CD4-positive, alpha-beta T cell treated with Interferon gamma for 1 hour (primary cell): ENCODE measurements at regions not wholly inside any gene's neighbourhood (a gene's known extent, or its start where the extent isn't known, plus 50 kb on each side); places are given as distances from the start of the nearest gene placed in this dataset.
"Not testable (repeated sequence)": the region's sequence is repeated elsewhere in the genome, so short reads cannot be mapped to it uniquely, and the experiment has no call there.

Experiments
- DNase-seq: peaks from one replicate; pipeline ENCODE4 v3.0.0-alpha.2; 2020

GRCh38 chr10:84007482-84007881 is 131.8 kb upstream of the GHITM start:
- DNase-seq, result no peak

GRCh38 chr10:84008878-84009277 is 130.4 kb upstream of the GHITM start:
- no peak for DNase-seq

GRCh38 chr10:84012431-84012830 is 126.9 kb upstream of the GHITM start:
- DNase-seq, result no peak

- no peak for DNase-seq
Measured at GRCh38 chr10:84012831-84013458, 126.4 kb upstream of the GHITM start.

GRCh38 chr10:84015877-84016595 is 123.3 kb upstream of the GHITM start:
- DNase-seq, result no peak

GRCh38 chr10:84018826-84019225 is 120.5 kb upstream of the GHITM start:
- DNase-seq, result no peak

GRCh38 chr10:84019854-84020458 is 119.4 kb upstream of the GHITM start:
- DNase-seq, result not testable (repeated sequence)

- DNase-seq, result no peak
Measured at GRCh38 chr10:84026821-84027257, 112.5 kb upstream of the GHITM start.

- no peak for DNase-seq
Measured at GRCh38 chr10:84029840-84030239, 109.5 kb upstream of the GHITM start.

GRCh38 chr10:84038035-84038434 is 101.3 kb upstream of the GHITM start:
- no peak for DNase-seq

GRCh38 chr10:84039957-84040356 is 99.4 kb upstream of the GHITM start:
- DNase-seq, result no peak

- DNase-seq, result no peak
Measured at GRCh38 chr10:84047258-84048010, 91.9 kb upstream of the GHITM start.

- DNase-seq, result no peak
Measured at GRCh38 chr10:84049645-84050011, 89.7 kb upstream of the GHITM start.

GRCh38 chr10:84053626-84054025 is 85.7 kb upstream of the GHITM start:
- DNase-seq, result no peak

GRCh38 chr10:84054743-84055142 is 84.6 kb upstream of the GHITM start:
- DNase-seq, result no peak

- no peak for DNase-seq
Measured at GRCh38 chr10:84059526-84059925, 79.8 kb upstream of the GHITM start.

- DNase-seq, result no peak
Measured at GRCh38 chr10:84063440-84063839, 75.9 kb upstream of the GHITM start.

- DNase-seq, result no peak
Measured at GRCh38 chr10:84065804-84066601, 73.3 kb upstream of the GHITM start.

GRCh38 chr10:84074521-84074920 is 64.8 kb upstream of the GHITM start:
- DNase-seq, result no peak

GRCh38 chr10:84075226-84076046 is 63.9 kb upstream of the GHITM start:
- no peak for DNase-seq

- no peak for DNase-seq
Measured at GRCh38 chr10:84076047-84076388, 63.3 kb upstream of the GHITM start.
